ENCODE measurements at regions not wholly inside any gene's neighbourhood (a gene's known extent, or its start where the extent isn't known, plus 50 kb on each side); places are given as distances from the start of the nearest gene placed in this dataset.

GRCh38 chr6:51494342-51494741 lies 593.1 kb downstream of the PKHD1 start:
- no peaks in the 10 kb centered on the region for H3K36me3 ChIP-seq (ENCODE audit: insufficient read depth, low read length)
- peaks cover 4% of the 10 kb centered on the region for H3K27me3 ChIP-seq (ENCODE audit: insufficient read depth, low read depth, low read length)
- no peaks in the 10 kb centered on the region for H4K20me1 ChIP-seq (ENCODE audit: insufficient read depth)
- H3K9me2 ChIP-seq (ENCODE audit: insufficient read depth, low read length): no peaks in the 10 kb centered on the region
- H3K9me3 ChIP-seq (ENCODE audit: low read length): no peaks in the 10 kb centered on the region
- H3K9ac ChIP-seq (ENCODE audit: low read length): no peak overlapping the region
- H3K79me2 ChIP-seq (replicated peaks; ENCODE audit: insufficient read depth, low read length): no peaks in the 10 kb centered on the region
- H3K4me3 ChIP-seq (ENCODE audit: low read length): no peak overlapping the region
- no peak overlapping the region for H3K27ac ChIP-seq (ENCODE audit: low read length)
- H2AFZ ChIP-seq (ENCODE audit: low read depth, low read length): no peak overlapping the region
- H3K4me2 ChIP-seq (ENCODE audit: low read length): no peak overlapping the region
- TF ChIP-seq RAD21 (conservative IDR thresholded peaks at IDR 0.05): no peak
- no peak for TF ChIP-seq CTCF (IDR thresholded peaks at IDR 0.05; ENCODE audit: poor library complexity, severe bottlenecking)
- no peak for TF ChIP-seq EZH2 (IDR thresholded peaks at IDR 0.05; ENCODE audit: borderline replicate concordance, insufficient read depth, low read length, poor library complexity, severe bottlenecking)
- no peak for TF ChIP-seq TAF1 (IDR thresholded peaks at IDR 0.05; ENCODE audit: low read depth)
- no peak for TF ChIP-seq SMC3 (conservative IDR thresholded peaks at IDR 0.05; ENCODE audit: poor library complexity)
- TF ChIP-seq POLR2AphosphoS5 (IDR thresholded peaks at IDR 0.05): no peak
- TF ChIP-seq EP300 (conservative IDR thresholded peaks at IDR 0.05; ENCODE audit: poor library complexity, severe bottlenecking): no peak
- TF ChIP-seq MXI1 (conservative IDR thresholded peaks at IDR 0.05; ENCODE audit: poor library complexity, severe bottlenecking): no peak
- TF ChIP-seq REST (IDR thresholded peaks at IDR 0.05; ENCODE audit: borderline replicate concordance): no peak
- no peaks in the 10 kb centered on the region for H3F3A ChIP-seq (ENCODE audit: insufficient read depth, low read length, poor library complexity, severe bottlenecking)

- no peaks in the 10 kb centered on the region for H3K36me3 ChIP-seq (ENCODE audit: insufficient read depth, low read length)
- no peaks in the 10 kb centered on the region for H3F3A ChIP-seq (ENCODE audit: insufficient read depth, low read length, poor library complexity, severe bottlenecking)
- no peaks in the 10 kb centered on the region for H3K9me3 ChIP-seq (ENCODE audit: low read length)
- no peaks in the 10 kb centered on the region for H4K20me1 ChIP-seq (ENCODE audit: insufficient read depth)
- no peak overlapping the region for H3K4me2 ChIP-seq (ENCODE audit: low read length)
- no peaks in the 10 kb centered on the region for H3K79me2 ChIP-seq (replicated peaks; ENCODE audit: insufficient read depth, low read length)
- no peaks in the 10 kb centered on the region for H3K9me2 ChIP-seq (ENCODE audit: insufficient read depth, low read length)
- H3K27ac ChIP-seq (ENCODE audit: low read length): no peak overlapping the region
- H2AFZ ChIP-seq (ENCODE audit: low read depth, low read length): no peak overlapping the region
- H3K4me3 ChIP-seq (ENCODE audit: low read length): no peak overlapping the region
- no peak for TF ChIP-seq EP300 (conservative IDR thresholded peaks at IDR 0.05; ENCODE audit: poor library complexity, severe bottlenecking)
- TF ChIP-seq EZH2 (IDR thresholded peaks at IDR 0.05; ENCODE audit: borderline replicate concordance, insufficient read depth, low read length, poor library complexity, severe bottlenecking): no peak
- no peak for TF ChIP-seq TAF1 (IDR thresholded peaks at IDR 0.05; ENCODE audit: low read depth)
- no peak for TF ChIP-seq CTCF (IDR thresholded peaks at IDR 0.05; ENCODE audit: poor library complexity, severe bottlenecking)
- TF ChIP-seq SMC3 (conservative IDR thresholded peaks at IDR 0.05; ENCODE audit: poor library complexity): no peak
- no peak for TF ChIP-seq MXI1 (conservative IDR thresholded peaks at IDR 0.05; ENCODE audit: poor library complexity, severe bottlenecking)
- TF ChIP-seq REST (IDR thresholded peaks at IDR 0.05; ENCODE audit: borderline replicate concordance): no peak
- TF ChIP-seq POLR2AphosphoS5 (IDR thresholded peaks at IDR 0.05): no peak
- TF ChIP-seq RAD21 (conservative IDR thresholded peaks at IDR 0.05): no peak
- peaks cover 4% of the 10 kb centered on the region for H3K27me3 ChIP-seq (ENCODE audit: insufficient read depth, low read depth, low read length)
- no peak overlapping the region for H3K9ac ChIP-seq (ENCODE audit: low read length)
Observed at GRCh38 chr6:51495096-51495495, 592.3 kb downstream of the PKHD1 start.

All from neural cell (in vitro differentiated cells).